ENCODE measurements at regions not wholly inside any gene's neighbourhood (a gene's known extent, or its start where the extent isn't known, plus 50 kb on each side); places are given as distances from the start of the nearest gene placed in this dataset.

GRCh38 chr4:111296466-111296865, 673.6 kb upstream of the PITX2 start:
- TF ChIP-seq POLR2AphosphoS5 (IDR thresholded peaks at IDR 0.05) (no peak), POLR2A (IDR thresholded peaks at IDR 0.05) (no peak)
